ENCODE measurements at regions not wholly inside any gene's neighbourhood (a gene's known extent, or its start where the extent isn't known, plus 50 kb on each side); places are given as distances from the start of the nearest gene placed in this dataset.

- Histone ChIP-seq H3K27me3 (ENCODE audit: control insufficient read depth in 2 of 2, insufficient read depth in 2 of 2, low read length in 2 of 2) (no peaks in the 10 kb centered on the region), H3K79me2 (ENCODE audit: control insufficient read depth, insufficient read depth, low read length) (no peaks in the 10 kb centered on the region), H3K4me1 (ENCODE audit: control insufficient read depth, extremely low read depth, insufficient read depth, low read length) (no peaks in the 10 kb centered on the region), H3K4me2 (ENCODE audit: insufficient read depth, low read length) (no peak overlapping the region), H3K9me1 (replicated peaks; ENCODE audit: control insufficient read depth, extremely low read depth, insufficient read depth, low read length) (no peaks in the 10 kb centered on the region), H3K9ac (replicated peaks; ENCODE audit: extremely low read depth, insufficient read depth, low read length) (no peak overlapping the region), H2AFZ (ENCODE audit: low read depth, low read length) (no peak overlapping the region), H3K36me3 (ENCODE audit: control insufficient read depth in 2 of 2, extremely low read depth in 1 of 2, insufficient read depth in 2 of 2, low read length in 2 of 2) (no peaks in the 10 kb centered on the region), H3K9me3 (replicated peaks; ENCODE audit: control insufficient read depth, insufficient read depth, low read length) (no peaks in the 10 kb centered on the region), H3K27ac (ENCODE audit: insufficient read depth, low read depth, low read length) (no peak overlapping the region), H3K4me3 (replicated peaks in 1 of 3; ENCODE audit: insufficient read depth in 1 of 3, low read depth in 1 of 3, low read length in 3 of 3) (no peak overlapping the region), H4K20me1 (replicated peaks; ENCODE audit: control insufficient read depth, extremely low read depth, insufficient read depth, low read length) (no peaks in the 10 kb centered on the region)
- POLR2A ChIA-PET = no interaction called here
- intact Hi-C loops (cut with micrococcal nuclease) (no loop called here), dilution Hi-C loops (cut with MboI; ENCODE audit: extremely low pct_ligation_motif_present, low sequenced_read_pairs) (no loop called here)
- FAIRE-seq = no peak
- TF ChIP-seq CTCF (IDR thresholded peaks at IDR 0.05; ENCODE audit: extremely low read depth in 1 of 2, insufficient read depth in 1 of 2, low read depth in 1 of 2, low read length in 2 of 2) = no peak
- TF ChIP-seq MAX (IDR thresholded peaks at IDR 0.05; ENCODE audit: insufficient read depth, insufficient read length) = no peak
- TF ChIP-seq EZH2 (IDR thresholded peaks at IDR 0.05; ENCODE audit: borderline replicate concordance, low read depth, low read length, severe bottlenecking) = no peak
- no peak for TF ChIP-seq FOS (IDR thresholded peaks at IDR 0.05; ENCODE audit: borderline replicate concordance, insufficient read depth, low read length)
- TF ChIP-seq GATA2 (IDR thresholded peaks at IDR 0.05; ENCODE audit: insufficient read depth, insufficient read length, low read depth, low read length) = no peak
- TF ChIP-seq POLR2AphosphoS5 (IDR thresholded peaks at IDR 0.05; ENCODE audit: insufficient read depth, low read depth, low read length) = no peak
- TF ChIP-seq JUN (IDR thresholded peaks at IDR 0.05; ENCODE audit: borderline replicate concordance, insufficient read depth, insufficient read length, low read depth) = no peak
- no peak for TF ChIP-seq POLR2A (IDR thresholded peaks at IDR 0.05; ENCODE audit: low read depth, low read length)
- TF ChIP-seq MYC (IDR thresholded peaks at IDR 0.05; ENCODE audit: low read depth, low read length) = no peak
- no peak for DNase-seq (ENCODE audit: low read depth, low spot score)
- CTCF ChIA-PET = no interaction called here
- no TSS peak for BruUV-seq (replicated peaks)
Observed at GRCh38 chr5:6082685-6083084, 295.7 kb downstream of the MED10 start.
